DMS153 (cell line): ENCODE measurements at regions not wholly inside any gene's neighbourhood (a gene's known extent, or its start where the extent isn't known, plus 50 kb on each side); places are given as distances from the start of the nearest gene placed in this dataset.

Experiments used
- DNase-seq: peaks from one replicate; lab custom pipeline; 2025; lab: John Stamatoyannopoulos, UW

GRCh38 chr6:98136333-98136732, 698.0 kb upstream of the POU3F2 start:
- DNase-seq, result no peak

- no peak for DNase-seq
These were observed 697.0 kb upstream of the POU3F2 start for GRCh38 chr6:98137391-98137790.

GRCh38 chr6:98142839-98143238, 691.5 kb upstream of the POU3F2 start:
- no peak for DNase-seq

GRCh38 chr6:98146656-98147055, 687.7 kb upstream of the POU3F2 start:
- DNase-seq, result no peak

GRCh38 chr6:98156580-98156979, 677.8 kb upstream of the POU3F2 start:
- no peak for DNase-seq

GRCh38 chr6:98179606-98180005, 654.8 kb upstream of the POU3F2 start:
- no peak for DNase-seq

GRCh38 chr6:98200084-98200483, 634.3 kb upstream of the POU3F2 start:
- no peak for DNase-seq

GRCh38 chr6:98203170-98203806, 631.1 kb upstream of the POU3F2 start:
- no peak for DNase-seq

GRCh38 chr6:98212468-98212867, 621.9 kb upstream of the POU3F2 start:
- DNase-seq, result no peak

GRCh38 chr6:98215531-98215930, 618.8 kb upstream of the POU3F2 start:
- no peak for DNase-seq

GRCh38 chr6:98230250-98230649, 604.1 kb upstream of the POU3F2 start:
- DNase-seq, result no peak

GRCh38 chr6:98239057-98239456, 595.3 kb upstream of the POU3F2 start:
- no peak for DNase-seq

- DNase-seq, result no peak
These were observed 592.7 kb upstream of the POU3F2 start for GRCh38 chr6:98241630-98242029.

- DNase-seq, result no peak
These were observed 579.8 kb upstream of the POU3F2 start for GRCh38 chr6:98254624-98255023.

- DNase-seq, result no peak
These were observed 574.0 kb upstream of the POU3F2 start for GRCh38 chr6:98260382-98260781.

GRCh38 chr6:98272060-98272459, 562.3 kb upstream of the POU3F2 start:
- DNase-seq, result no peak

GRCh38 chr6:98274691-98275090, 559.7 kb upstream of the POU3F2 start:
- no peak for DNase-seq

- DNase-seq, result no peak
These were observed 553.9 kb upstream of the POU3F2 start for GRCh38 chr6:98280492-98280891.

GRCh38 chr6:98286620-98287019, 547.8 kb upstream of the POU3F2 start:
- no peak for DNase-seq

GRCh38 chr6:98287876-98288275, 546.5 kb upstream of the POU3F2 start:
- DNase-seq, result no peak

GRCh38 chr6:98292810-98293209, 541.6 kb upstream of the POU3F2 start:
- no peak for DNase-seq

GRCh38 chr6:98295515-98296175, 538.7 kb upstream of the POU3F2 start:
- no peak for DNase-seq

GRCh38 chr6:98308564-98308963, 525.8 kb upstream of the POU3F2 start:
- no peak for DNase-seq

GRCh38 chr6:98310443-98310842, 523.9 kb upstream of the POU3F2 start:
- no peak for DNase-seq
